ENCODE measurements at regions not wholly inside any gene's neighbourhood (a gene's known extent, or its start where the extent isn't known, plus 50 kb on each side); places are given as distances from the start of the nearest gene placed in this dataset.

GRCh38 chr13:30551189-30551588 is 66.5 kb upstream of the USPL1 start:
- Mint-ChIP-seq H3K4me1 (ENCODE audit: low read depth, unreplicated experiment) (no peaks in the 10 kb centered on the region), H3K36me3 (ENCODE audit: low read depth, unreplicated experiment) (no peaks in the 10 kb centered on the region), H3K4me3 (ENCODE audit: unreplicated experiment) (no peak overlapping the region), H3K9me3 (ENCODE audit: unreplicated experiment) (no peaks in the 10 kb centered on the region), H3K27me3 (ENCODE audit: low read depth, unreplicated experiment) (peaks cover 2% of the 10 kb centered on the region), H3K27ac (ENCODE audit: unreplicated experiment) (no peak overlapping the region)
- Histone ChIP-seq H3K4me3 (ENCODE audit: insufficient read depth, low read depth, low read length) (no peak overlapping the region), H3K79me2 (ENCODE audit: insufficient read depth, low read length) (no peaks in the 10 kb centered on the region), H3K36me3 (ENCODE audit: insufficient read depth, low read length) (no peaks in the 10 kb centered on the region), H2AFZ (ENCODE audit: low read depth, low read length) (no peak overlapping the region), H3K4me2 (ENCODE audit: low read length) (no peak overlapping the region), H3K27ac (ENCODE audit: low read depth, low read length) (no peak overlapping the region), H3K27me3 (ENCODE audit: insufficient read depth, low read length) (no peaks in the 10 kb centered on the region), H3K9me3 (ENCODE audit: insufficient read depth, low read depth, low read length) (no peaks in the 10 kb centered on the region), H3K9ac (ENCODE audit: low read length) (no peak overlapping the region), H4K20me1 (ENCODE audit: insufficient read depth, low read length) (no peaks in the 10 kb centered on the region), H3K4me1 (ENCODE audit: insufficient read depth, low read length) (no peaks in the 10 kb centered on the region)
- DNase-seq (ENCODE audit: low read depth) (no peak), FAIRE-seq (no peak)
- TF ChIP-seq CTCF (IDR thresholded peaks at IDR 0.05; ENCODE audit: insufficient read depth, low read depth, low read length) (no peak), EZH2 (IDR thresholded peaks at IDR 0.05; ENCODE audit: insufficient read depth, low read length) (no peak)

GRCh38 chr13:30552567-30552966 is 65.2 kb upstream of the USPL1 start:
- Histone ChIP-seq H3K27me3 (ENCODE audit: insufficient read depth, low read length) (no peaks in the 10 kb centered on the region), H3K79me2 (ENCODE audit: insufficient read depth, low read length) (no peaks in the 10 kb centered on the region), H4K20me1 (ENCODE audit: insufficient read depth, low read length) (no peaks in the 10 kb centered on the region), H3K36me3 (ENCODE audit: insufficient read depth, low read length) (no peaks in the 10 kb centered on the region), H3K9me3 (ENCODE audit: insufficient read depth, low read depth, low read length) (no peaks in the 10 kb centered on the region), H3K4me2 (ENCODE audit: low read length) (no peak overlapping the region), H2AFZ (ENCODE audit: low read depth, low read length) (no peak overlapping the region), H3K4me1 (ENCODE audit: insufficient read depth, low read length) (no peaks in the 10 kb centered on the region), H3K9ac (ENCODE audit: low read length) (no peak overlapping the region), H3K4me3 (ENCODE audit: insufficient read depth, low read depth, low read length) (no peak overlapping the region), H3K27ac (ENCODE audit: low read depth, low read length) (no peak overlapping the region)
- DNase-seq (ENCODE audit: low read depth) (no peak), FAIRE-seq (no peak)
- Mint-ChIP-seq H3K4me3 (ENCODE audit: unreplicated experiment) (no peak overlapping the region), H3K27me3 (ENCODE audit: low read depth, unreplicated experiment) (peaks cover 2% of the 10 kb centered on the region), H3K9me3 (ENCODE audit: unreplicated experiment) (no peaks in the 10 kb centered on the region), H3K4me1 (ENCODE audit: low read depth, unreplicated experiment) (no peaks in the 10 kb centered on the region), H3K27ac (ENCODE audit: unreplicated experiment) (no peak overlapping the region), H3K36me3 (ENCODE audit: low read depth, unreplicated experiment) (no peaks in the 10 kb centered on the region)
- TF ChIP-seq EZH2 (IDR thresholded peaks at IDR 0.05; ENCODE audit: insufficient read depth, low read length) (no peak), CTCF (IDR thresholded peaks at IDR 0.05; ENCODE audit: insufficient read depth, low read depth, low read length) (no peak)

DNA sequence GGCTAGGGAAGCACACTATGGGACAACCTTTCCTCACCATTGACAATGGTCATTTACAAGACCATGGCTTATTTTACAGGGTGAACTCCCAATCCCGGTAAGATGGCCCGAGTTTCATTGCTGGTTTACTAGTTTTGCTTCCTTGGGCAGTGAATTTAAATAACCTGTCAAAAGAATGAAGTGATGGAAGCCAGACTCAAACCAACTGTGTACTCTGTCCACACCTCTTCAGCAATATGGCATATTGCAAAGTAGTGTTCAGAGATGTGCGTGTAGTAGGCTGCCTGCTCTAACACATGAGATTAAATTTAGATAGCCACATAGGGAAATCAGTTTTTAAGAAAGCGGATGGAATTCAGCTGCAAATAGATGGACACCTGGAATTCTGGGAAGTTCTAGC is 58.4 kb upstream of the USPL1 start:
- no peaks in the 10 kb centered on the region for H3K27me3 ChIP-seq (ENCODE audit: insufficient read depth, low read length)
- no peak overlapping the region for H3K4me2 ChIP-seq (ENCODE audit: low read length)
- no peaks in the 10 kb centered on the region for H4K20me1 ChIP-seq (ENCODE audit: insufficient read depth, low read length)
- no peaks in the 10 kb centered on the region for H3K9me3 ChIP-seq (ENCODE audit: insufficient read depth, low read depth, low read length)
- H3K4me1 ChIP-seq (ENCODE audit: insufficient read depth, low read length), result peaks cover 9% of the 10 kb centered on the region
- H3K79me2 ChIP-seq (ENCODE audit: insufficient read depth, low read length), result no peaks in the 10 kb centered on the region
- no peaks in the 10 kb centered on the region for H3K36me3 ChIP-seq (ENCODE audit: insufficient read depth, low read length)
- no peaks in the 10 kb centered on the region for H3K36me3 Mint-ChIP-seq (ENCODE audit: low read depth, unreplicated experiment)
- H3K4me1 Mint-ChIP-seq (ENCODE audit: low read depth, unreplicated experiment), result peaks cover 18% of the 10 kb centered on the region
- H3K4me3 Mint-ChIP-seq (ENCODE audit: unreplicated experiment), result no peak overlapping the region
- no peak overlapping the region for H3K27ac Mint-ChIP-seq (ENCODE audit: unreplicated experiment)
- no peak overlapping the region for H2AFZ ChIP-seq (ENCODE audit: low read depth, low read length)
- DNase-seq (ENCODE audit: low read depth) (no peak), FAIRE-seq (no peak)
- no peaks in the 10 kb centered on the region for H3K9me3 Mint-ChIP-seq (ENCODE audit: unreplicated experiment)
- no peak overlapping the region for H3K4me3 ChIP-seq (ENCODE audit: insufficient read depth, low read depth, low read length)
- TF ChIP-seq CTCF (IDR thresholded peaks at IDR 0.05; ENCODE audit: insufficient read depth, low read depth, low read length) (no peak), EZH2 (IDR thresholded peaks at IDR 0.05; ENCODE audit: insufficient read depth, low read length) (no peak)
- H3K9ac ChIP-seq (ENCODE audit: low read length), result no peak overlapping the region
- no peak overlapping the region for H3K27ac ChIP-seq (ENCODE audit: low read depth, low read length)
- H3K27me3 Mint-ChIP-seq (ENCODE audit: low read depth, unreplicated experiment), result no peaks in the 10 kb centered on the region
